ENCODE measurements at regions not wholly inside any gene's neighbourhood (a gene's known extent, or its start where the extent isn't known, plus 50 kb on each side); places are given as distances from the start of the nearest gene placed in this dataset.

- H3K4me1 ChIP-seq, result no peaks in the 10 kb centered on the region
- no peaks in the 10 kb centered on the region for H3K27me3 ChIP-seq
- no peak for TF ChIP-seq POLR2A (IDR thresholded peaks at IDR 0.05)
- TF ChIP-seq CTCF (IDR thresholded peaks at IDR 0.05), result no peak
- no peak for TF ChIP-seq POLR2AphosphoS5 (IDR thresholded peaks at IDR 0.05; ENCODE audit: insufficient read depth in 1 of 2, low read depth in 1 of 2)
- no peak for DNase-seq (ENCODE audit: extremely low spot score in 2 of 2)
- intact Hi-C loops (cut with DNase I), result no loop called here
- H3K36me3 ChIP-seq, result no peaks in the 10 kb centered on the region
- no peaks in the 10 kb centered on the region for H3K9me3 ChIP-seq
- no peak overlapping the region for H3K4me3 ChIP-seq
- no peak overlapping the region for H3K27ac ChIP-seq
Measured at GRCh38 chr17:70230850-70231640, 61.7 kb downstream of the KCNJ2 start.

- Histone ChIP-seq H3K4me1 (no peaks in the 10 kb centered on the region), H3K9me3 (no peaks in the 10 kb centered on the region), H3K36me3 (no peaks in the 10 kb centered on the region), H3K27me3 (no peaks in the 10 kb centered on the region), H3K27ac (no peak overlapping the region), H3K4me3 (no peak overlapping the region)
- no peak for DNase-seq (ENCODE audit: extremely low spot score in 2 of 2)
- TF ChIP-seq CTCF (IDR thresholded peaks at IDR 0.05), result no peak
- TF ChIP-seq POLR2A (IDR thresholded peaks at IDR 0.05), result no peak
- no peak for TF ChIP-seq POLR2AphosphoS5 (IDR thresholded peaks at IDR 0.05; ENCODE audit: insufficient read depth in 1 of 2, low read depth in 1 of 2)
- intact Hi-C loops (cut with DNase I), result no loop called here
Measured at GRCh38 chr17:70232466-70232865, 63.1 kb downstream of the KCNJ2 start.

- Histone ChIP-seq H3K9me3 (no peaks in the 10 kb centered on the region), H3K36me3 (no peaks in the 10 kb centered on the region), H3K27me3 (no peaks in the 10 kb centered on the region), H3K27ac (no peak overlapping the region), H3K4me3 (no peak overlapping the region), H3K4me1 (no peaks in the 10 kb centered on the region)
- no peak for TF ChIP-seq POLR2A (IDR thresholded peaks at IDR 0.05)
- DNase-seq (ENCODE audit: extremely low spot score in 2 of 2), result no peak
- intact Hi-C loops (cut with DNase I), result no loop called here
Measured at GRCh38 chr17:70235252-70235651, 65.9 kb downstream of the KCNJ2 start.

GRCh38 chr17:70238228-70238627, 68.9 kb downstream of the KCNJ2 start:
- no peaks in the 10 kb centered on the region for H3K36me3 ChIP-seq
- DNase-seq (ENCODE audit: extremely low spot score in 2 of 2), result no peak
- intact Hi-C loops (cut with DNase I), result no loop called here
- no peak overlapping the region for H3K27ac ChIP-seq
- no peaks in the 10 kb centered on the region for H3K9me3 ChIP-seq
- H3K27me3 ChIP-seq, result no peaks in the 10 kb centered on the region
- H3K4me1 ChIP-seq, result no peaks in the 10 kb centered on the region
- TF ChIP-seq POLR2A (IDR thresholded peaks at IDR 0.05) (no peak), CTCF (IDR thresholded peaks at IDR 0.05) (no peak), POLR2AphosphoS5 (IDR thresholded peaks at IDR 0.05; ENCODE audit: insufficient read depth in 1 of 2, low read depth in 1 of 2) (no peak)
- H3K4me3 ChIP-seq, result no peak overlapping the region

- H3K4me3 ChIP-seq, result no peak overlapping the region
- TF ChIP-seq POLR2A (IDR thresholded peaks at IDR 0.05) (no peak), POLR2AphosphoS5 (IDR thresholded peaks at IDR 0.05; ENCODE audit: insufficient read depth in 1 of 2, low read depth in 1 of 2) (no peak), CTCF (IDR thresholded peaks at IDR 0.05) (no peak)
- H3K9me3 ChIP-seq, result no peaks in the 10 kb centered on the region
- no peaks in the 10 kb centered on the region for H3K27me3 ChIP-seq
- H3K27ac ChIP-seq, result no peak overlapping the region
- intact Hi-C loops (cut with DNase I), result no loop called here
- H3K4me1 ChIP-seq, result no peaks in the 10 kb centered on the region
- DNase-seq (ENCODE audit: extremely low spot score in 2 of 2), result no peak
- H3K36me3 ChIP-seq, result no peaks in the 10 kb centered on the region
Measured at GRCh38 chr17:70238646-70239045, 69.3 kb downstream of the KCNJ2 start.

Data from vagina (tissue), 2 donors.